Astrocyte (in vitro differentiated cells and primary cell): ENCODE measurements at regions not wholly inside any gene's neighbourhood (a gene's known extent, or its start where the extent isn't known, plus 50 kb on each side); places are given as distances from the start of the nearest gene placed in this dataset.

Source experiments
- DNase-seq: peaks from one replicate; pipeline ENCODE4 v3.0.0-alpha.2; 2010; ENCODE audit warnings: low read depth
- FAIRE-seq: peaks from 2 replicates; lab custom pipeline; 2011; peaks lifted over from hg19 to GRCh38; lab: Jason Lieb, UNC
- H2AFZ ChIP-seq: 2 replicates; pipeline ENCODE4 v1.6.0; 2012; ENCODE audit warnings: low read depth, low read length, inconsistent platforms
- H3K27ac ChIP-seq: 2 replicates; pipeline ENCODE4 v1.5.1; 2011; ENCODE audit warnings: low read depth, low read length, inconsistent platforms
- H3K27me3 ChIP-seq: 2 replicates; pipeline ENCODE4 v1.6.0; 2011; ENCODE audit warnings: low read length, inconsistent platforms; ENCODE audit not compliant: insufficient read depth
- H3K36me3 ChIP-seq: 2 replicates; pipeline ENCODE4 v1.5.1; 2011; ENCODE audit warnings: low read length, inconsistent platforms; ENCODE audit not compliant: insufficient read depth
- H3K4me1 ChIP-seq: 2 replicates; pipeline ENCODE4 v1.5.1; 2011; ENCODE audit warnings: low read length, inconsistent platforms; ENCODE audit not compliant: insufficient read depth
- H3K4me2 ChIP-seq: 2 replicates; pipeline ENCODE4 v1.6.0; 2012; ENCODE audit warnings: low read length, inconsistent platforms
- H3K4me3 ChIP-seq: 2 replicates; pipeline ENCODE4 v1.5.1; 2011; ENCODE audit warnings: low read depth, mild to moderate bottlenecking, low read length, inconsistent platforms; ENCODE audit not compliant: insufficient read depth
- H3K79me2 ChIP-seq: 2 replicates; pipeline ENCODE4 v1.6.0; 2012; ENCODE audit warnings: mild to moderate bottlenecking, low read length, inconsistent platforms; ENCODE audit not compliant: insufficient read depth
- H3K9ac ChIP-seq: 2 replicates; pipeline ENCODE4 v1.6.0; 2012; ENCODE audit warnings: mild to moderate bottlenecking, low read length, inconsistent platforms
- H3K9me3 ChIP-seq: 2 replicates; pipeline ENCODE4 v1.5.1; 2012; ENCODE audit warnings: low read depth, mild to moderate bottlenecking, low read length, inconsistent platforms; ENCODE audit not compliant: insufficient read depth
- H4K20me1 ChIP-seq: 2 replicates; pipeline ENCODE4 v1.6.0; 2012; ENCODE audit warnings: low read length, inconsistent platforms; ENCODE audit not compliant: insufficient read depth
- H3K27ac Mint-ChIP-seq: one replicate; pipeline ENCODE4 v1.8.0; 2021; ENCODE audit warnings: mild to moderate bottlenecking, mixed read lengths; ENCODE audit not compliant: unreplicated experiment
- H3K27me3 Mint-ChIP-seq: one replicate; pipeline ENCODE4 v1.8.0; 2021; ENCODE audit warnings: low read depth, mixed read lengths; ENCODE audit not compliant: unreplicated experiment
- H3K36me3 Mint-ChIP-seq: one replicate; pipeline ENCODE4 v1.8.0; 2021; ENCODE audit warnings: low read depth, mixed read lengths; ENCODE audit not compliant: unreplicated experiment
- H3K4me1 Mint-ChIP-seq: one replicate; pipeline ENCODE4 v1.8.0; 2021; ENCODE audit warnings: low read depth, mixed read lengths; ENCODE audit not compliant: unreplicated experiment
- H3K4me3 Mint-ChIP-seq: one replicate; pipeline ENCODE4 v1.8.0; 2021; ENCODE audit warnings: mild to moderate bottlenecking, moderate library complexity, mixed read lengths; ENCODE audit not compliant: unreplicated experiment
- H3K9me3 Mint-ChIP-seq: one replicate; pipeline ENCODE4 v1.8.0; 2021; ENCODE audit warnings: mild to moderate bottlenecking, mixed read lengths; ENCODE audit not compliant: unreplicated experiment
- EZH2 ChIP-seq: IDR thresholded peaks from 2 replicates; pipeline ENCODE4 v1.6.1; 2012; ENCODE audit warnings: mild to moderate bottlenecking, low read length, inconsistent platforms; ENCODE audit not compliant: insufficient read depth
- TF ChIP-seq, protein P1 (sequence below): IDR thresholded peaks from 2 replicates; pipeline ENCODE4 v1.5.1; 2011; ENCODE audit warnings: low read depth, mild to moderate bottlenecking, inconsistent platforms, low read length, moderate library complexity; ENCODE audit not compliant: insufficient read depth

DNA sequence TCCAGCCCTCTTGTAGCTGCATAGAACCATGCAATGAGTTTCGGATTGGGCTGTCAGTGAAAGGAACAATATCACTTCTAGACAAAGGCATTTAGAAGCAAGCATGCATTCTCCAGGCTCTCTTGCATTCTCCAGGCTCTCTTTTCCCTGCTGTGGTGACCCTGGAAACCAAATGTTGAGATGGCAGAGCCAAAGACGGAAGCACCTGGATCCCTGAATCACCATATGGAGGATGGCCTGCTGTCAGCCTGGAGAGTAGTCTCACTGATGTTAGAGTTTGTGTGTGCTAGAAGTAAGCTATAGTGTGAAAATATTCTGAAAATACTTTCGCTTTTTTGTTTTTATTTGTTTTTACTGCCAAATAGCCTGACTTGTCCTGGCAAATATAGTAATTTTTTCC is 203.9 kb downstream of the C1D start:
- no peaks in the 10 kb centered on the region for H4K20me1 ChIP-seq
- no peaks in the 10 kb centered on the region for H3K27me3 ChIP-seq
- DNase-seq (no peak), FAIRE-seq (no peak)
- no peak overlapping the region for H3K4me3 ChIP-seq
- no peaks in the 10 kb centered on the region for H3K79me2 ChIP-seq
- no peak overlapping the region for H3K27ac ChIP-seq
- no peaks in the 10 kb centered on the region for H3K9me3 ChIP-seq
- Mint-ChIP-seq H3K27me3 (peaks cover 5% of the 10 kb centered on the region), H3K4me3 (no peak overlapping the region), H3K36me3 (no peaks in the 10 kb centered on the region), H3K27ac (no peak overlapping the region), H3K9me3 (no peaks in the 10 kb centered on the region), H3K4me1 (no peaks in the 10 kb centered on the region)
- H3K4me1 ChIP-seq: no peaks in the 10 kb centered on the region
- no peaks in the 10 kb centered on the region for H3K36me3 ChIP-seq
- no peak overlapping the region for H3K9ac ChIP-seq
- H2AFZ ChIP-seq: no peak overlapping the region
- TF ChIP-seq, protein P1, sequence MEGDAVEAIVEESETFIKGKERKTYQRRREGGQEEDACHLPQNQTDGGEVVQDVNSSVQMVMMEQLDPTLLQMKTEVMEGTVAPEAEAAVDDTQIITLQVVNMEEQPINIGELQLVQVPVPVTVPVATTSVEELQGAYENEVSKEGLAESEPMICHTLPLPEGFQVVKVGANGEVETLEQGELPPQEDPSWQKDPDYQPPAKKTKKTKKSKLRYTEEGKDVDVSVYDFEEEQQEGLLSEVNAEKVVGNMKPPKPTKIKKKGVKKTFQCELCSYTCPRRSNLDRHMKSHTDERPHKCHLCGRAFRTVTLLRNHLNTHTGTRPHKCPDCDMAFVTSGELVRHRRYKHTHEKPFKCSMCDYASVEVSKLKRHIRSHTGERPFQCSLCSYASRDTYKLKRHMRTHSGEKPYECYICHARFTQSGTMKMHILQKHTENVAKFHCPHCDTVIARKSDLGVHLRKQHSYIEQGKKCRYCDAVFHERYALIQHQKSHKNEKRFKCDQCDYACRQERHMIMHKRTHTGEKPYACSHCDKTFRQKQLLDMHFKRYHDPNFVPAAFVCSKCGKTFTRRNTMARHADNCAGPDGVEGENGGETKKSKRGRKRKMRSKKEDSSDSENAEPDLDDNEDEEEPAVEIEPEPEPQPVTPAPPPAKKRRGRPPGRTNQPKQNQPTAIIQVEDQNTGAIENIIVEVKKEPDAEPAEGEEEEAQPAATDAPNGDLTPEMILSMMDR: no peak
- TF ChIP-seq EZH2: no peak
- H3K4me2 ChIP-seq: no peak overlapping the region

DNA sequence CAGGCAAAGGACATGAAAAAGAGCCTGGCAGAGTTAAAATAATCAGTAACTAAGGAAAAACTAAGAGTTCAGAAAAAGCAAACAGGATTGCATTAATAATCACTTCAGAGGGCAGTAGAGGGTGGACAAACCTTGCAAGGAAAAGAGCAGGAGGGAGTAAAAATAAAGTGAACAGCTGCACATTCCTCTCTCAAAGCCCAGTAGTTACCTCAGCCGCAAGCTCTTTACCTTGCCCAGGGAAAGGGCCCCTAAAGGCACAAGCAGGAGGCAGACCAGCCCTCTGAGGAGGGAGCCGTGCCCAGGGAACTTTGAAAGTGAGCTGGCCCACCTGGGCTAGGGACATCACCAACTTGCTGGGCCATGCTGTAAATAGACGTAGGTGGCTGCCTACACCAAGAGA is 196.9 kb downstream of the C1D start:
- no peaks in the 10 kb centered on the region for H3K36me3 ChIP-seq
- H3K4me1 ChIP-seq: peaks cover 14% of the 10 kb centered on the region
- no peak overlapping the region for H3K9ac ChIP-seq
- Mint-ChIP-seq H3K4me3 (no peak overlapping the region), H3K9me3 (no peaks in the 10 kb centered on the region), H3K27ac (no peak overlapping the region), H3K27me3 (peaks cover 8% of the 10 kb centered on the region), H3K36me3 (no peaks in the 10 kb centered on the region), H3K4me1 (peaks cover 3% of the 10 kb centered on the region)
- no peaks in the 10 kb centered on the region for H3K27me3 ChIP-seq
- no peak for DNase-seq
- no peaks in the 10 kb centered on the region for H3K9me3 ChIP-seq
- no peaks in the 10 kb centered on the region for H4K20me1 ChIP-seq
- H3K4me2 ChIP-seq: no peak overlapping the region
- FAIRE-seq: no peak
- H3K4me3 ChIP-seq: no peak overlapping the region
- H3K79me2 ChIP-seq: no peaks in the 10 kb centered on the region
- TF ChIP-seq, protein P1: no peak
- no peak for TF ChIP-seq EZH2
- no peak overlapping the region for H3K27ac ChIP-seq
- no peak overlapping the region for H2AFZ ChIP-seq

DNA sequence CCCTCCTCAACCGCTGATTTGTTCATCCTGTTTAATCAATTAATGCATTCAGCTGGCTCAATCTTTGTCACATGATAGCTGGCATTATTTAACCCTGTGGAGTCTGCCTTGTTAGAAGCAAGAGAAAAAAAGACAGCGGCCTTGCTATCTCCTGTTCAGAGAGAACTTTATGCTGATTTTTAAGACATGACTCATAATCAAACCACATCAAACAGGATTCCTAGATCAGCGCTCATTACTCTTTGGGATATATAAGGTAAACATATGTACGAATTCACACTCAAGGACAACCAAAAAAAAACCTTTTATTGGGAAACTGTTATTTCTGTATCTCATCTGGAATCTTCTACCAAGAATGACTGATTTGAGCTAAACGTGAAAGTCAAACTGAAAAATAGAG is 195.1 kb downstream of the C1D start:
- H2AFZ ChIP-seq: no peak overlapping the region
- H3K27ac ChIP-seq: no peak overlapping the region
- H3K4me1 ChIP-seq: peaks cover 31% of the 10 kb centered on the region
- no peak overlapping the region for H3K27ac Mint-ChIP-seq
- DNase-seq (peak; percentile 84), FAIRE-seq (no peak)
- H3K36me3 Mint-ChIP-seq: no peaks in the 10 kb centered on the region
- no peak overlapping the region for H3K4me3 Mint-ChIP-seq
- no peaks in the 10 kb centered on the region for H3K9me3 Mint-ChIP-seq
- peaks cover 6% of the 10 kb centered on the region for H3K27me3 Mint-ChIP-seq
- H3K9ac ChIP-seq: no peak overlapping the region
- peaks cover 18% of the 10 kb centered on the region for H3K4me1 Mint-ChIP-seq
- no peaks in the 10 kb centered on the region for H3K79me2 ChIP-seq
- H3K4me2 ChIP-seq: peak overlapping the region; percentile 66
- no peak for TF ChIP-seq EZH2
- TF ChIP-seq, protein P1: no peak
- H3K27me3 ChIP-seq: no peaks in the 10 kb centered on the region
- H4K20me1 ChIP-seq: no peaks in the 10 kb centered on the region
- H3K4me3 ChIP-seq: no peak overlapping the region
- H3K9me3 ChIP-seq: no peaks in the 10 kb centered on the region
- no peaks in the 10 kb centered on the region for H3K36me3 ChIP-seq
